GM20431 (cell line): ENCODE measurements at regions not wholly inside any gene's neighbourhood (a gene's known extent, or its start where the extent isn't known, plus 50 kb on each side); places are given as distances from the start of the nearest gene placed in this dataset.

Experiments used
- in situ Hi-C: fragments of 300-500 bp; cut with MseI, MboI; formaldehyde crosslinking; loops from one replicate; pipeline ENCODE4 v1.15.0; 2020; ENCODE audit warnings: low sequenced_read_pairs; ENCODE audit not compliant: unreplicated experiment

DNA sequence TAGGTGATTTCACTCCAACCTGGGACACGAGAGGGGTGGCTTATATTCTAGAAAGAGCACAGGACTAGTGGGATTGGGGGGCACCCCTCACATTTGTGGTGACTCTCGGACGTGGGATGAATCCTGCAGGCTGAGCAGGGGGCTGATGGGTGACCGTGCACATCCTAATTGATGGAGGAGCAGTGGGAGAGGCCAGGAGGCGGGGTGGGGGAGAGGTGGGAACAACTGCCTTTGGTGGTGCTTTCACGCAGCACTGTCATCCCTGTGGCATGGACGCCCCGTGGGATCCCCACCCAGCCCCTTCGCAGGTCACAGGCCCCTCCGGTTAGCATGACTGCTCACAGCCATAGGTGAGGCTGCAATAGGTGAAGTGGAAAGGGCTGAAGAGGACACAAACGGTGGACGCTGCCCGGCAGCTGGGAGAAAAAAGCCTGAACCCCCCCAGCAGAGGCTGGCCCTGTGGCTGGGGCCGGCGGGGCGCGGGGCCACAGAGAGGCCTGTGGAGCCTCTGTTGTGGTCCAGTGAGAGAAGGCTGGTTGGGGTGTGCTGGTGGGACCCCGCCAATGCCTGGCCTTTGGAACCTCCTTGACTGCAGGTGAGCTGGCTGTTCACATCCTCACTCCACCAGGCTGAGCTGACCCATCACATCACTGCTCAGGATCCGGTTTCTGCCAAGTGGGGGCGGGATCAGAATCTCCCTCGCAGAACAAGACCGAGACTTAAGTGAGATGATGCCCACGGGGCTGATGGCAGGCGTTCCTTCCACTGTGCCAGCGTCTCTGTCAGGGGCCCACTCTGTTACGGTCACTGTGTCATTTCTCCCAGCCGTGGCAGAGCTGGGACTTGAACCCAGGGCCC lies 325.4 kb downstream of the TEX29 start:
- in situ Hi-C loops = no loop called here

DNA sequence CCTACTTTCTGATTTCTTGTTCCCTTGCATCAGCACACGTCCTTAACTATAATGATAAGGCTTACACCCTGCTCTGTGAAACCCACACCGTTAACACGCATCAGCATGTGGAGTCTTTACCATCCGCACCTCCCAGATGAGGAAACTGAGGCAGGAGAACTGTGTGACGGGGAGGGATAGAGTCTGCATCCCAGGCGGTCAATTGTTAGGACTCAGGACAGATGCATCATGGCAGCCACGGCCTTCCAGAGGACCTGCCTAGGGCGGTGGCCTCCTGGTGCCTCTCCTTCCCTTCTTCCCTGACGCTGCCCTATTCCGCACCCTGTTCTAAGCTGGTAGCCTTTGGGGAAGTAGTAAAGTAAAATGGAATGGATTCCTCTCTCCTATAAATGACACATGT lies 326.0 kb downstream of the TEX29 start:
- in situ Hi-C loops = no loop called here

GRCh38 chr13:111648885-111649284 lies 328.4 kb downstream of the TEX29 start:
- in situ Hi-C loops = no loop called here

- in situ Hi-C loops = no loop called here
These were observed 330.2 kb downstream of the TEX29 start for GRCh38 chr13:111650626-111651025.

DNA sequence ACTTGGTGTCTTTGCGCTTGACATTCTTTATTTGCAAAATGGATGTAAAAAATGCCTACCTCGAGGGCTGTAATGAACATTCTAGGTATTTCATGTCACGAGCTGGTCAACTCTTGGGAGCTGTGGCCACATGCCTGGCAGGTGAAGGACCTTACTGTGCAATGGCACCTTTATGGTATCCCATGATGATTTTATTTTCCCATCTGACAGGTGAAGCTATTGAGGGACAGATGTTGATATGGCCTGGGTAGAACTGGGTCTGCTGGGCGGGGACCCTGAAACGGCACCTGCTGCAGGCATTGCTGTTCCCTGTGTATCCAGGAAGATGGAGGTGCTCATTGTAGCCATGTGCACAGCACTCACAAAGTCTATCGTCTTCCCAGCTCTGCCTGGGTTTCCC lies 332.2 kb downstream of the TEX29 start:
- in situ Hi-C loops = no loop called here

GRCh38 chr13:111654531-111654930 lies 334.1 kb downstream of the TEX29 start:
- in situ Hi-C loops = no loop called here

DNA sequence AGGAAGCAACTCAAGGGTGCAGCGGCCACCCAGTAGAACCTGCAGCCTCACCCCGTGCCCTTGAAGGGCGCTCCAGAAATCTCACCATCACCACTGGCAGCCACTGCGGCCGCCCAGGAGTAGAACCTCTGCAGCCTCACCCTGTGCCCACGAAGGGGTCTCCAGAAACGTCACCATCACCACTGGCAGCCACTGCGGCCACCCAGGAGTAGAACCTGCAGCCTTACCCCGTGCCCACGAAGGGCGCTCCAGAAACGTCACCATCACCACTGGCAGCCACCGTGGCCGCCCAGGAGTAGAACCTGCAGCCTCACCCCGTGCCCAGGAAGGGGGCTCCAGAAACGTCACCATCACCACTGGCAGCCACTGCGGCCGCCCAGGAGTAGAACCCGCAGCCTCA lies 336.0 kb downstream of the TEX29 start:
- in situ Hi-C loops = no loop called here

- in situ Hi-C loops = no loop called here
These were observed 336.6 kb downstream of the TEX29 start for GRCh38 chr13:111657013-111657412.

DNA sequence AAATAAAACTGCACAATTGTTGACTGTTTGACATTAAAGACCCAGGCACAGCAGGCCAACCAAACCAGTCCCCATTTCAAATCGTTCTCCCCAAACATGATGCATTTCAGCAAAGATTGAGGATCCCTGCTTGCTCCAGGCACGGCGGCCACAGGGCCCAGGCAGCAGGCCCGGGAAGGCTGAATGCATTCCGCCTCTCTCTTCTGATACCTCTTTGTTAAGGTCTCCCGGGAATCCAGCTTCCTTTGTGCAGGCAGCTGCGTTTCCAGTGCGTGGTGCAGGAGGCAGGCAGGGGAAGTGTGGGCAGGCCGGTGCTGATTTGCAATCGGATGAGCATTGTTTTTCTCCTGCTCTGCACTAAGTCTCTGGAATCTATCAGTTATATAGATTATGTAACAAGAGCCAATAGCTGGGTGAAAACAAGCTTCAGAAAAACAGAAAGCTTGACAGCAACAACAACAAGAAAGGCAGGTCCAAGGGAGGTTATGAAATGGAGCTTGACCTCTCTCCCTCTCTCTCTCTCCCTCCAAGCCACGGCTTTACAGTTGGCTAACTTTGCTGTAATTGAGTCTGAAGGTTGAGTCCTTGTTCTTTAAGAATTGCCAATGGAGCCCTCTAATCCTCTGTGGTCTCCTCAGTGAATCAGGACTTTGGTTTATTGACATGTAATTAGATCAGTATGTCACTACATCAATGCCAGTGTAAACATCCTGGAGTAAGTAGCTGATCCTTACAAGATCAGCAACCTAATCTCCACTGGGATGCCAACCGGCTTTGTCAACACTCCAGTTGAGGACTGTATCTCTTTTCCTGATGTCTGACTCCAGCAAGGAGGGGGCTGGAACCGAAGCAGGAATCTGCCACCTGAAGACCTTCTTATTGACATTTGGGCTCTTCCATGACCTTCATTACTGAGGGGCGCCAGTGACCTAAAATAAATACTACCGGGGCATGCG lies 338.0 kb downstream of the TEX29 start:
- in situ Hi-C loops = no loop called here

GRCh38 chr13:111659219-111659775 lies 338.9 kb downstream of the TEX29 start:
- in situ Hi-C loops = no loop called here

- in situ Hi-C loops = no loop called here
These were observed 339.4 kb downstream of the TEX29 start for GRCh38 chr13:111659842-111660241.

DNA sequence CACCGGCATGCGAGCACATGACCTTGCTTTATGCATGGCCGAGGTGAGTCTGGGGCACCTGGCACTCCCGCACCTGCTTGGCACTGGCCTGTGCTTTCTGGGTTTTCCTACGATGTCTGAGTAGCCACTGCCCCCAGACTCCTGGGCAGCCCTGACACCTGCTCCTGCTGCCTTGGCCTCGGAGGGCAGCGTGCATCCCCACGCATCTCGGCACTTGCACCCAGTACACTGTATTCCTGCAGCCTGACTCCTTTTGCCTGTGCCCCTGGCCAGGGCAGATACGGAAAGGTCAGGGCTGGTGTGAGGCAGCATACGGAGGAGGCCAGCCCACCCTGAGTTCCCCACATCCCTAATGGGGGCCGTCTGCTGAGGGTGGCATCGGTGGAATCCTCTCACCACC lies 340.6 kb downstream of the TEX29 start:
- in situ Hi-C loops = no loop called here

GRCh38 chr13:111661776-111662175 lies 341.3 kb downstream of the TEX29 start:
- in situ Hi-C loops = no loop called here

GRCh38 chr13:111662451-111662850 lies 342.0 kb downstream of the TEX29 start:
- in situ Hi-C loops = no loop called here

DNA sequence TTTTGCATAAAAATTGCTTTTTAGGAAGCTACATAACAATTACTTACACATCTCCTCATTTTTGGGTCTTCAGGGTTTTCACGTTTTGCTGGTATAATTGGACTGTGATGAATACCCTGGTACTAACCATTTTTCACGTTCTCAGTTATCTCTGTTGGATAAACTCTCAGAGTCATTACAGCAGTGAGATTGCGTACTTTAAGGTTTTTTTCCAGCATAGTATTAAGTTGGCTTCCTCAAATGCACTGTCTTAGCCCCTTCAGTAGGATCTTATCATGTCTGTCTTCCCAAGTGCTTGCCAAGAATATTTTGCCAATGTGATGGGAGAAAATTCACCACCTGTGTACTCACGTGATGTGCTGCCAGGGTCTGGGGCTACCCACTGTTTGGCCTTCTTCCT lies 342.5 kb downstream of the TEX29 start:
- in situ Hi-C loops = no loop called here

DNA sequence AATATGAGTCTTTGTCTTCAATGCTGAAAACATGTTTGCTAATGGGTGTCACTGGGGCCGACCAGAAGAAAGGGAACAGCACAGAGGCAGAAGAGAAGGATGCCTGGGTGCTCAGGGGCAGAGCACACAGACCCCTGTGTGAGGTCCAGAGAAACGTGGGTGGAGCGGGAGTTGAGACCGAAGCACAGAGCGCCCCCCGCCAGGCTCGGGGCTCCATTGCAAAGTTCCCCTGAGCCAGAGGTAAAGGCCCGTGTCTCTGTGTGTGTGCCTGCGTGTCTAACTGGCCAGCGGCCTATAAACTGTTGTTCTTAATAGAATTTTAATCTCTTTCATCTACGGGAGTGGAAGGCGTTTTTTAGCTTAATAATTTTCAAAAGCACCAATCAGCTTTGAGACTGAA lies 343.1 kb downstream of the TEX29 start:
- in situ Hi-C loops = no loop called here

- in situ Hi-C loops = no loop called here
These were observed 343.5 kb downstream of the TEX29 start for GRCh38 chr13:111663953-111664421.

DNA sequence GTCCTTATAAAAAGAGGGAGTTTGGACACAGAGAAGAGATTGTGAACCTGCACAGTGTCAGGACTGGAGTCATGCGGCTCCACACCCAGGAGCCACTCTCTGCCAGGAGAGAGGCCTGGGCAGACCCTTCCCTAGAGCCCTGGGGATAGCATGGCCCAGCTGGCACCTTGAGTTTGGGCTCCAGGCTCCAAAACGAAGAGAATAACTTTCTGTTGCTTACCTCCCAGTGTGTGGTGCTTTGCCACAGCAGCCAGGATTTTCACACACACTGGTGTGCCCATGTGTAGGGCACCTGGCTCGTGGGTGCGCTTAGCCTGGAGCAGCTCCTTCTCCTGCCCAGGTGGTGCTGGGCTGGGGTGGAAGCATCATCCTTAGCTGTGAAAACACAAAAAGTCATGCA lies 344.3 kb downstream of the TEX29 start:
- in situ Hi-C loops = no loop called here

DNA sequence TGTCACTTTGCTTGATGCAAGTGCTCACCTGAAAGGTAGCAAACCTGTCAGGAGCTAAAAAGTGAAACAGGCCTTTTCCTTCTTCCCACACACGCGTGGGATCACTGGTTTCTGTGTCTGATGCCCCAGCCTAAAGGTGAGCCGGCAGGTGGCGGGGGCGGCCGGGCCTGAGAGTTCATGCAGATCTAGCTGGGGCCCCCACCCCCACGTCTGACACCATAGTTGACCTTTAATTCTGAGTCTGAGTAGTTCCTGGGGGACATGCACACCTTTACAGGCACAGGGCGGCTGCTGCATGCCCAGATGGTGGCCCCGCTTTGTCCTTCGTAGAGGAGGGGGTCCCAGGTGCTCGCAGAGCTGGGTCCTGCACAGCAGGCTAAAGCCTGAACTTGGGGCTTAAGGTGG lies 345.3 kb downstream of the TEX29 start:
- in situ Hi-C loops = no loop called here

DNA sequence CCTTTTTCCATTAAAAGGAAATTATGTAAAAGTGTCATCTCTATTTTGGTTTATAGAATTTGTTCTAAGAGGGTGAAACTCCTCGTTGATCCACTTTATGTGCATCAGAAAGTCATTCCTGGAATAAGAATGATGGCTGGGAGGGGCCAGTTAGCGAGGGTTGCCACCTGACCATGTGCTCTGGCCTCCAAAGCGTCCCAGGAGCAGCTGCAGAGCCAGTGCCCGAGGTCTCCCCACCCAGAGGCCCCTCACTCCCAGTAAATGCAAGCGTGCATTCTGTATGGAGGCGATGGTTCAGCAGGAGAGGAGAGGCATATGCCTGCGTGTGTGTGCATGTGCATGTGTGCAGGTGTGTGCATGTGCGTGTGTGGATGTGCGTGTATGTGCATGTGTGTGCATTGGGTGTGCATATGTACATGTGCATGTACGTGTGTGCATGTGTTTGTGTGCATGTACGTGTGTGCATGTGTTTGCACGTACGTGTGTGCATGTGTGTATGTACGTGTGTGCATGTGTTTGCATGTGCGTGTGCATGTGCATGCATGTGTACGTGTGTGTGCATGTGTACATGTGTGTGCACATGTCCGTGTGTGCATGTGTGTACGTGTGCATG lies 345.8 kb downstream of the TEX29 start:
- in situ Hi-C loops = no loop called here
